Esophagus squamous epithelium (tissue), 4 donors: ENCODE measurements at regions not wholly inside any gene's neighbourhood (a gene's known extent, or its start where the extent isn't known, plus 50 kb on each side); places are given as distances from the start of the nearest gene placed in this dataset.

Source experiments
- CTCF ChIP-seq, 6 experiments: fragments of 450-650 bp in 4 of 6; fragments of 200-600 bp in 2 of 6; sonication (generic) in 2 of 6; IDR thresholded peaks; one replicate each; pipeline ENCODE4 v1.5.1; 2016 to 2019; ENCODE audit warnings: antibody characterized with exemption in 6 of 6, mild to moderate bottlenecking in 4 of 6, moderate library complexity in 4 of 6
- POLR2A ChIP-seq, 4 donors: fragments of 450-650 bp; IDR thresholded peaks; one replicate each; pipeline ENCODE4 v1.6.1; 2017; ENCODE audit warnings: antibody characterized with exemption in 4 of 4, mild to moderate bottlenecking in 4 of 4, moderate library complexity in 3 of 4

- TF ChIP-seq CTCF (IDR thresholded peaks at IDR 0.05), result no peak
- TF ChIP-seq POLR2A (IDR thresholded peaks at IDR 0.05), result no peak
Observed at GRCh38 chr6:87916446-87916845, 131.2 kb upstream of the SPACA1 start.
